ENCODE measurements at regions not wholly inside any gene's neighbourhood (a gene's known extent, or its start where the extent isn't known, plus 50 kb on each side); places are given as distances from the start of the nearest gene placed in this dataset.
A peak's percentile ranks its signal among the peaks of the same experiment; 100 is the strongest.

- Histone ChIP-seq H3F3A (ENCODE audit: low read length, unreplicated experiment) (no peaks in the 10 kb centered on the region), H2AFZ (ENCODE audit: low read length) (no peak overlapping the region), H3K27me3 (ENCODE audit: low read length) (no peaks in the 10 kb centered on the region), H3K36me3 (ENCODE audit: low read depth, low read length) (no peaks in the 10 kb centered on the region), H3K4me2 (ENCODE audit: low read length) (no peak overlapping the region), H4K20me1 (ENCODE audit: low read length) (no peaks in the 10 kb centered on the region), H3K9ac (ENCODE audit: low read length) (no peak overlapping the region), H3K79me2 (ENCODE audit: low read length) (no peaks in the 10 kb centered on the region), H3K4me1 (ENCODE audit: insufficient read depth, low read length) (peaks cover 18% of the 10 kb centered on the region), H3K9me2 (replicated peaks; ENCODE audit: low read length) (no peaks in the 10 kb centered on the region), H3K27ac (ENCODE audit: low read length) (no peak overlapping the region), H3K4me3 (ENCODE audit: low read length) (no peak overlapping the region), H3K9me3 (ENCODE audit: low read length) (no peaks in the 10 kb centered on the region)
- CTCF ChIA-PET = no interaction called here
- ATAC-seq (no peak), DNase-seq (no peak)
- no TSS peak for BruUV-seq (replicated peaks)
- intact Hi-C loops (cut with micrococcal nuclease) = no loop called here
- POLR2A ChIA-PET (ENCODE audit: unreplicated experiment) = no interaction called here
- no peak for TF ChIP-seq EZH2 (IDR thresholded peaks at IDR 0.05; ENCODE audit: low read length, unreplicated experiment)
- TF ChIP-seq CTCF (conservative IDR thresholded peaks at IDR 0.05; ENCODE audit: low read depth, low read length) = no peak
- TF ChIP-seq EZH2phosphoT487 (IDR thresholded peaks at IDR 0.05; ENCODE audit: borderline replicate concordance, low read length) = no peak
These were observed 128.4 kb upstream of the TBL1X start for GRCh38 chrX:9336456-9336855.

- ChIA-PET POLR2A (ENCODE audit: unreplicated experiment) (no interaction called here), CTCF (no interaction called here)
- H3K9me2 ChIP-seq (replicated peaks; ENCODE audit: low read length) = no peaks in the 10 kb centered on the region
- H3K9ac ChIP-seq (ENCODE audit: low read length) = no peak overlapping the region
- peaks cover 22% of the 10 kb centered on the region for H3K4me1 ChIP-seq (ENCODE audit: insufficient read depth, low read length)
- no peaks in the 10 kb centered on the region for H4K20me1 ChIP-seq (ENCODE audit: low read length)
- no TSS peak for BruUV-seq (replicated peaks)
- intact Hi-C loops (cut with micrococcal nuclease) = no loop called here
- ATAC-seq (no peak), DNase-seq (no peak)
- H3F3A ChIP-seq (ENCODE audit: low read length, unreplicated experiment) = no peaks in the 10 kb centered on the region
- TF ChIP-seq CTCF (conservative IDR thresholded peaks at IDR 0.05; ENCODE audit: low read depth, low read length) (no peak), EZH2phosphoT487 (IDR thresholded peaks at IDR 0.05; ENCODE audit: borderline replicate concordance, low read length) (no peak), EZH2 (IDR thresholded peaks at IDR 0.05; ENCODE audit: low read length, unreplicated experiment) (no peak)
- no peaks in the 10 kb centered on the region for H3K79me2 ChIP-seq (ENCODE audit: low read length)
- H3K9me3 ChIP-seq (ENCODE audit: low read length) = no peaks in the 10 kb centered on the region
- H3K4me3 ChIP-seq (ENCODE audit: low read length) = no peak overlapping the region
- H2AFZ ChIP-seq (ENCODE audit: low read length) = no peak overlapping the region
- no peak overlapping the region for H3K4me2 ChIP-seq (ENCODE audit: low read length)
- no peak overlapping the region for H3K27ac ChIP-seq (ENCODE audit: low read length)
- H3K27me3 ChIP-seq (ENCODE audit: low read length) = no peaks in the 10 kb centered on the region
- H3K36me3 ChIP-seq (ENCODE audit: low read depth, low read length) = no peaks in the 10 kb centered on the region
These were observed 127.8 kb upstream of the TBL1X start for GRCh38 chrX:9337046-9337445.

GRCh38 chrX:9338986-9339385 is 125.9 kb upstream of the TBL1X start:
- H3K9me2 ChIP-seq (replicated peaks; ENCODE audit: low read length) = no peaks in the 10 kb centered on the region
- no peaks in the 10 kb centered on the region for H3K27me3 ChIP-seq (ENCODE audit: low read length)
- intact Hi-C loops (cut with micrococcal nuclease) = no loop called here
- H3K27ac ChIP-seq (ENCODE audit: low read length) = peak overlapping the region; percentile 19; the same call in 1 of the 2 replicates
- ATAC-seq (no peak; the same call in 1 of the 2 replicates), DNase-seq (peak; percentile 73)
- H3K79me2 ChIP-seq (ENCODE audit: low read length) = no peaks in the 10 kb centered on the region
- ChIA-PET CTCF (no interaction called here), POLR2A (ENCODE audit: unreplicated experiment) (interaction anchor here (0.6 kb wide), 1 partner anchor 373 kb away, joined by 6 read pairs; no protein-coding TSS in a partner anchor)
- TF ChIP-seq EZH2 (IDR thresholded peaks at IDR 0.05; ENCODE audit: low read length, unreplicated experiment) (no peak), EZH2phosphoT487 (IDR thresholded peaks at IDR 0.05; ENCODE audit: borderline replicate concordance, low read length) (no peak), CTCF (conservative IDR thresholded peaks at IDR 0.05; ENCODE audit: low read depth, low read length) (no peak)
- H3K9me3 ChIP-seq (ENCODE audit: low read length) = no peaks in the 10 kb centered on the region
- peak overlapping the region; percentile 58 for H2AFZ ChIP-seq (ENCODE audit: low read length)
- no peaks in the 10 kb centered on the region for H3F3A ChIP-seq (ENCODE audit: low read length, unreplicated experiment)
- H4K20me1 ChIP-seq (ENCODE audit: low read length) = no peaks in the 10 kb centered on the region
- peak overlapping the region; percentile 19 for H3K4me2 ChIP-seq (ENCODE audit: low read length)
- no peaks in the 10 kb centered on the region for H3K36me3 ChIP-seq (ENCODE audit: low read depth, low read length)
- no TSS peak for BruUV-seq (replicated peaks)
- H3K4me1 ChIP-seq (ENCODE audit: insufficient read depth, low read length) = peaks cover 24% of the 10 kb centered on the region
- no peak overlapping the region for H3K9ac ChIP-seq (ENCODE audit: low read length)
- H3K4me3 ChIP-seq (ENCODE audit: low read length) = no peak overlapping the region

Measured in PC-3 (cell line).